ENCODE measurements at regions not wholly inside any gene's neighbourhood (a gene's known extent, or its start where the extent isn't known, plus 50 kb on each side); places are given as distances from the start of the nearest gene placed in this dataset.

- DNase-seq (ENCODE audit: low read depth): no peak
Measured at GRCh38 chr11:104225047-104225446, 61.1 kb upstream of the PDGFD start.

GRCh38 chr11:104222464-104222863 is 58.5 kb upstream of the PDGFD start:
- DNase-seq (ENCODE audit: low read depth): no peak

- no peak for DNase-seq (ENCODE audit: low read depth)
Measured at GRCh38 chr11:104221455-104221854, 57.5 kb upstream of the PDGFD start.

GRCh38 chr11:104219096-104219495 is 55.1 kb upstream of the PDGFD start:
- no peak for DNase-seq (ENCODE audit: low read depth)

- DNase-seq (ENCODE audit: low read depth): no peak
Measured at GRCh38 chr11:104214517-104214916, 50.6 kb upstream of the PDGFD start.
